ENCODE measurements at regions not wholly inside any gene's neighbourhood (a gene's known extent, or its start where the extent isn't known, plus 50 kb on each side); places are given as distances from the start of the nearest gene placed in this dataset.

GRCh38 chr11:82315093-82315492 is 418.6 kb downstream of the FAM181B start:
- no peak overlapping the region for H3K4me3 Mint-ChIP-seq (ENCODE audit: unreplicated experiment)
- TF ChIP-seq, protein P1, sequence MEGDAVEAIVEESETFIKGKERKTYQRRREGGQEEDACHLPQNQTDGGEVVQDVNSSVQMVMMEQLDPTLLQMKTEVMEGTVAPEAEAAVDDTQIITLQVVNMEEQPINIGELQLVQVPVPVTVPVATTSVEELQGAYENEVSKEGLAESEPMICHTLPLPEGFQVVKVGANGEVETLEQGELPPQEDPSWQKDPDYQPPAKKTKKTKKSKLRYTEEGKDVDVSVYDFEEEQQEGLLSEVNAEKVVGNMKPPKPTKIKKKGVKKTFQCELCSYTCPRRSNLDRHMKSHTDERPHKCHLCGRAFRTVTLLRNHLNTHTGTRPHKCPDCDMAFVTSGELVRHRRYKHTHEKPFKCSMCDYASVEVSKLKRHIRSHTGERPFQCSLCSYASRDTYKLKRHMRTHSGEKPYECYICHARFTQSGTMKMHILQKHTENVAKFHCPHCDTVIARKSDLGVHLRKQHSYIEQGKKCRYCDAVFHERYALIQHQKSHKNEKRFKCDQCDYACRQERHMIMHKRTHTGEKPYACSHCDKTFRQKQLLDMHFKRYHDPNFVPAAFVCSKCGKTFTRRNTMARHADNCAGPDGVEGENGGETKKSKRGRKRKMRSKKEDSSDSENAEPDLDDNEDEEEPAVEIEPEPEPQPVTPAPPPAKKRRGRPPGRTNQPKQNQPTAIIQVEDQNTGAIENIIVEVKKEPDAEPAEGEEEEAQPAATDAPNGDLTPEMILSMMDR (IDR thresholded peaks at IDR 0.05; ENCODE audit: unreplicated experiment): peak; percentile 48
- no peaks in the 10 kb centered on the region for H3K36me3 Mint-ChIP-seq (ENCODE audit: low read depth, unreplicated experiment)
- no peak overlapping the region for H3K27ac Mint-ChIP-seq (ENCODE audit: unreplicated experiment)
- no peaks in the 10 kb centered on the region for H3K4me1 Mint-ChIP-seq (ENCODE audit: unreplicated experiment)
- no peaks in the 10 kb centered on the region for H3K9me3 Mint-ChIP-seq (ENCODE audit: unreplicated experiment)
- peak; percentile 46 for DNase-seq (ENCODE audit: low spot score)
- H3K27me3 Mint-ChIP-seq (ENCODE audit: unreplicated experiment): peaks cover 3% of the 10 kb centered on the region

GRCh38 chr11:82308979-82309378 is 424.7 kb downstream of the FAM181B start:
- TF ChIP-seq, protein P1 (IDR thresholded peaks at IDR 0.05; ENCODE audit: unreplicated experiment): no peak
- no peaks in the 10 kb centered on the region for H3K4me1 Mint-ChIP-seq (ENCODE audit: unreplicated experiment)
- no peak overlapping the region for H3K4me3 Mint-ChIP-seq (ENCODE audit: unreplicated experiment)
- H3K36me3 Mint-ChIP-seq (ENCODE audit: low read depth, unreplicated experiment): no peaks in the 10 kb centered on the region
- no peaks in the 10 kb centered on the region for H3K9me3 Mint-ChIP-seq (ENCODE audit: unreplicated experiment)
- no peaks in the 10 kb centered on the region for H3K27me3 Mint-ChIP-seq (ENCODE audit: unreplicated experiment)
- H3K27ac Mint-ChIP-seq (ENCODE audit: unreplicated experiment): no peak overlapping the region
- no peak for DNase-seq (ENCODE audit: low spot score)

GRCh38 chr11:82305123-82305522 is 428.5 kb downstream of the FAM181B start:
- no peak overlapping the region for H3K27ac Mint-ChIP-seq (ENCODE audit: unreplicated experiment)
- peaks cover 4% of the 10 kb centered on the region for H3K9me3 Mint-ChIP-seq (ENCODE audit: unreplicated experiment)
- no peak overlapping the region for H3K4me3 Mint-ChIP-seq (ENCODE audit: unreplicated experiment)
- TF ChIP-seq, protein P1 (IDR thresholded peaks at IDR 0.05; ENCODE audit: unreplicated experiment): no peak
- H3K36me3 Mint-ChIP-seq (ENCODE audit: low read depth, unreplicated experiment): no peaks in the 10 kb centered on the region
- no peaks in the 10 kb centered on the region for H3K27me3 Mint-ChIP-seq (ENCODE audit: unreplicated experiment)
- DNase-seq (ENCODE audit: low spot score): no peak
- no peaks in the 10 kb centered on the region for H3K4me1 Mint-ChIP-seq (ENCODE audit: unreplicated experiment)

GRCh38 chr11:82303671-82304070 is 430.0 kb downstream of the FAM181B start:
- TF ChIP-seq, protein P1 (IDR thresholded peaks at IDR 0.05; ENCODE audit: unreplicated experiment): no peak
- H3K9me3 Mint-ChIP-seq (ENCODE audit: unreplicated experiment): peaks cover 4% of the 10 kb centered on the region
- no peaks in the 10 kb centered on the region for H3K36me3 Mint-ChIP-seq (ENCODE audit: low read depth, unreplicated experiment)
- H3K27me3 Mint-ChIP-seq (ENCODE audit: unreplicated experiment): no peaks in the 10 kb centered on the region
- no peak overlapping the region for H3K27ac Mint-ChIP-seq (ENCODE audit: unreplicated experiment)
- H3K4me1 Mint-ChIP-seq (ENCODE audit: unreplicated experiment): no peaks in the 10 kb centered on the region
- DNase-seq (ENCODE audit: low spot score): no peak
- H3K4me3 Mint-ChIP-seq (ENCODE audit: unreplicated experiment): no peak overlapping the region

DNA sequence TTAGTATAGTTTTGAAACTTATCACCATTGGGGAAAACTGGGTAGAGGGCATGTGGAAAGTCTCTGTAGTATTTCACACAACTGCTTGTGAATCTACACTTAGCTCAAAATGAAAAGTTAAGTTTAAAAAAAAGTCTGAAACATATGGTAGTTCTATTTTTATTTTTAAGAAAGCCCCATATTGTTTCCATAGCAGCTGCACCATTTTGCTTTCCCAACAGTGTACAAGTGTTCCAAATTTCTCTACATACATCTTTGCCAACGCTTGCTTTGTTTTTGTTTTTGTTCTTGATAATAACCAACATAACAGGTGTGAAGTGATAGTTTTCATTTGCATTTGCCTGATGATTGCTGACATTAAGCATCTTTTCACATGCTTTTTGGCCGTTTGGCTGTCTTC is 445.2 kb downstream of the FAM181B start:
- TF ChIP-seq, protein P1 (IDR thresholded peaks at IDR 0.05; ENCODE audit: unreplicated experiment): no peak
- H3K36me3 Mint-ChIP-seq (ENCODE audit: low read depth, unreplicated experiment): no peaks in the 10 kb centered on the region
- H3K27ac Mint-ChIP-seq (ENCODE audit: unreplicated experiment): no peak overlapping the region
- H3K4me3 Mint-ChIP-seq (ENCODE audit: unreplicated experiment): no peak overlapping the region
- no peaks in the 10 kb centered on the region for H3K27me3 Mint-ChIP-seq (ENCODE audit: unreplicated experiment)
- no peak for DNase-seq (ENCODE audit: low spot score)
- no peaks in the 10 kb centered on the region for H3K4me1 Mint-ChIP-seq (ENCODE audit: unreplicated experiment)
- H3K9me3 Mint-ChIP-seq (ENCODE audit: unreplicated experiment): no peaks in the 10 kb centered on the region
